Hepatocyte (in vitro differentiated cells): ENCODE measurements at regions not wholly inside any gene's neighbourhood (a gene's known extent, or its start where the extent isn't known, plus 50 kb on each side); places are given as distances from the start of the nearest gene placed in this dataset.

ENCODE experiments used
- DNase-seq: peaks from one replicate; pipeline ENCODE4 v3.0.0-alpha.2; 2016; ENCODE audit warnings: low spot score
- H2AFZ ChIP-seq: fragments of 200-600 bp; sonication (generic); 2 replicates; pipeline ENCODE4 v1.6.0; 2016; ENCODE audit warnings: antibody characterized with exemption, mild to moderate bottlenecking
- H3K27ac ChIP-seq: fragments of 200-600 bp; sonication (generic); 2 replicates; pipeline ENCODE4 v1.5.1; 2016; ENCODE audit warnings: mild to moderate bottlenecking
- H3K27me3 ChIP-seq: fragments of 200-600 bp; sonication (generic); 2 replicates; pipeline ENCODE4 v1.6.1; 2016
- H3K36me3 ChIP-seq: fragments of 200-600 bp; sonication (generic); replicated peaks from 2 replicates; pipeline ENCODE4 v1.5.1; 2016; ENCODE audit warnings: low read depth; ENCODE audit not compliant: insufficient read depth
- H3K4me1 ChIP-seq: fragments of 200-600 bp; sonication (generic); 2 replicates; pipeline ENCODE4 v1.5.1; 2016; ENCODE audit warnings: mild to moderate bottlenecking, moderate library complexity; ENCODE audit not compliant: insufficient read depth
- H3K4me2 ChIP-seq: fragments of 200-600 bp; sonication (generic); 2 replicates; pipeline ENCODE4 v1.6.0; 2016
- H3K4me3 ChIP-seq: fragments of 200-600 bp; sonication (generic); 2 replicates; pipeline ENCODE4 v1.5.1; 2016; ENCODE audit warnings: mild to moderate bottlenecking
- H3K79me2 ChIP-seq: fragments of 200-600 bp; sonication (generic); 2 replicates; pipeline ENCODE4 v1.6.0; 2017; ENCODE audit warnings: mild to moderate bottlenecking
- H3K9me2 ChIP-seq: fragments of 200-600 bp; sonication (generic); replicated peaks from 2 replicates; pipeline ENCODE4 v1.6.0; 2017; ENCODE audit warnings: mild to moderate bottlenecking; ENCODE audit not compliant: insufficient read depth
- H3K9me3 ChIP-seq: fragments of 200-600 bp; sonication (generic); 2 replicates; pipeline ENCODE4 v1.5.1; 2016; ENCODE audit warnings: low read depth, mild to moderate bottlenecking
- H4K20me1 ChIP-seq: fragments of 200-600 bp; sonication (generic); 2 replicates; pipeline ENCODE4 v1.6.0; 2016; ENCODE audit warnings: mild to moderate bottlenecking; ENCODE audit not compliant: insufficient read depth, poor library complexity, severe bottlenecking
- CTCF ChIP-seq: fragments of 200-600 bp; sonication (generic); IDR thresholded peaks from 2 replicates; pipeline ENCODE4 v1.5.1; 2016; ENCODE audit warnings: antibody characterized with exemption, mild to moderate bottlenecking; ENCODE audit not compliant: poor library complexity
- EZH2 ChIP-seq: fragments of 200-600 bp; sonication (generic); IDR thresholded peaks from 2 replicates; pipeline ENCODE4 v1.6.1; 2016; ENCODE audit warnings: antibody characterized with exemption, mild to moderate bottlenecking, borderline replicate concordance
- EZH2phosphoT487 ChIP-seq: fragments of 200-600 bp; sonication (generic); IDR thresholded peaks from one replicate; pipeline ENCODE4 v1.6.1; 2018; ENCODE audit warnings: antibody characterized with exemption, mild to moderate bottlenecking, low read depth, moderate library complexity; ENCODE audit not compliant: unreplicated experiment, severe bottlenecking
- WGBS: methylation state at CpG from one replicate; pipeline ENCODE4 v1.1.6; 2016; ENCODE audit warnings: low lambda C conversion rate; ENCODE audit errors: missing lambda C conversion rate; 5-methylcytosine and 5-hydroxymethylcytosine counted together

DNA sequence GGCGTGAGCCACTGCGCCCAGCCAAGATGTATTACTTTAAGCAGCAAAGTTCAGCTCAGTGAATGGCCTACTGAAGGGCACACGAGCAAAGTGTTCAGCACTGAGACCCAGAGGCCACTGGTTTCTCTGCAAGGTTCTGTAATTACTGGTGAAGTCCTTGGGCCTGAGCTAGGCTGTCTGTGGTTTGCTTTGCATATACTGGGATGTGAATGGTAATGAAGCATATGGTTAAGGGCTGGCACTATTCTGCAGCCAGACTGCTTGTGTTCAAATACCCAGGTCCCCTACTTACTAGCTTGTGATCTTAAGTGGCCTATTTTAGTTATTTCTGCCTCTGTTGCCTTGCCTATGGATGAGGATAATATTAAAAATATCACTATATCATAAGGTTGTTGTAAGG is 72.0 kb downstream of the LLPH start:
- Histone ChIP-seq H3K4me1 (no peaks in the 10 kb centered on the region), H3K9me3 (no peaks in the 10 kb centered on the region), H4K20me1 (no peaks in the 10 kb centered on the region), H3K27ac (no peak overlapping the region), H3K36me3 (no peaks in the 10 kb centered on the region), H3K4me3 (no peak overlapping the region), H3K27me3 (no peaks in the 10 kb centered on the region), H2AFZ (no peak overlapping the region), H3K79me2 (no peaks in the 10 kb centered on the region), H3K4me2 (no peak overlapping the region), H3K9me2 (no peaks in the 10 kb centered on the region)
- 98% methylated on average over 3 of the region's 3 CpGs for WGBS
- no peak for DNase-seq
- TF ChIP-seq EZH2, result no peak
- TF ChIP-seq EZH2phosphoT487, result no peak
- no peak for TF ChIP-seq CTCF

DNA sequence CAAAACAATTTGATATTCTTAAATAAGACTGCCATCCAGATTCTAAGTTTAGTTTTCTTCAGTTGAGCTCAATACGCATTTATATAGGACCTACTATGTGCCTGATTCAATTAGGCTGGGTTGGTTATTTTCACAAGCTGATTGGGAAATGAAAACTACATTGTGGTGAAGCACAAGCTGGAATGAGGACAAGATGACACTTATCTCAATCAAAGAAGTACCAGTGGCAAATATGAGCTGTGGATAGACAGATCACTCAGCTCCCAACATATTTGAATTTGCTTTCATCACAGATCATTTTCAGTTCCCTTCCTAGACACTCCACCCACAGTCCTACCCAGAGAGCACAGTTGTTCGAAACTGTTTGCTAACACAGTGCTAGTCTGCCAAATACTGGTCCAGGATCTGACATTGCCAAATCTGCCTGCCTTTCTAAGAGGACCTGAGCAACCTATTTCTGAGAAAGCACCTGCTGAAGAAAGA is 74.7 kb downstream of the LLPH start:
- no peaks in the 10 kb centered on the region for H4K20me1 ChIP-seq
- DNase-seq, result no peak
- TF ChIP-seq EZH2phosphoT487, result no peak
- H3K4me3 ChIP-seq, result no peak overlapping the region
- no peaks in the 10 kb centered on the region for H3K27me3 ChIP-seq
- no peak overlapping the region for H2AFZ ChIP-seq
- no peaks in the 10 kb centered on the region for H3K9me2 ChIP-seq
- H3K27ac ChIP-seq, result no peak overlapping the region
- no peaks in the 10 kb centered on the region for H3K79me2 ChIP-seq
- H3K4me2 ChIP-seq, result no peak overlapping the region
- no peaks in the 10 kb centered on the region for H3K36me3 ChIP-seq
- WGBS, result 86% methylated on average over 2 of the region's 2 CpGs
- no peaks in the 10 kb centered on the region for H3K4me1 ChIP-seq
- H3K9me3 ChIP-seq, result no peaks in the 10 kb centered on the region

GRCh38 chr12:66052988-66053615 is 77.4 kb downstream of the LLPH start:
- H3K4me2 ChIP-seq, result no peak overlapping the region
- no peak overlapping the region for H2AFZ ChIP-seq
- H3K4me1 ChIP-seq, result peaks cover 7% of the 10 kb centered on the region
- H3K4me3 ChIP-seq, result no peak overlapping the region
- H3K27me3 ChIP-seq, result no peaks in the 10 kb centered on the region
- no peaks in the 10 kb centered on the region for H3K36me3 ChIP-seq
- no peaks in the 10 kb centered on the region for H3K9me2 ChIP-seq
- no peaks in the 10 kb centered on the region for H3K9me3 ChIP-seq
- no peaks in the 10 kb centered on the region for H3K79me2 ChIP-seq
- H3K27ac ChIP-seq, result no peak overlapping the region
- 90% methylated on average over 1 of the region's 1 CpG for WGBS
- no peak for DNase-seq
- no peaks in the 10 kb centered on the region for H4K20me1 ChIP-seq
- no peak for TF ChIP-seq EZH2phosphoT487
- TF ChIP-seq EZH2, result no peak
- no peak for TF ChIP-seq CTCF

DNA sequence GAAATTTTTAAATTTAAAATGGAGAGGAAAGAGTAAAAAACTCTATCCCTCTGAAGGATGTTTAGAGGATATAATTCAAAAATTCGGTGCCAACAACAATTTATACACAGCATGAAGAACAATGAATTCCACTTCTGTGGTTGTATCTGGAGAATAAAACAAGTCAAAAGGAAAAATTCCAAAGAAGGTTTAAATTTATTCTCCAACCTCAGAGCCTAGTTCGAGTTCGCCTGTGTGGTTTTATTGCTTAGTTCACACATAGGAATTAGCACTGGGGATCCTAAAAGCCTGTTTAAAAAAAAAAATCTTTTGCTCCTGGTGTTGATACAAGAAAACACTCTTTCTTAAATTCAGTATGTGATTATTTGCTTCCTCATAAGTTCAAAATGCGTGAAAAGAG is 79.2 kb downstream of the LLPH start:
- WGBS, result 62% methylated on average over 4 of the region's 4 CpGs
- H3K9me3 ChIP-seq, result no peaks in the 10 kb centered on the region
- H2AFZ ChIP-seq, result no peak overlapping the region
- no peaks in the 10 kb centered on the region for H3K27me3 ChIP-seq
- no peak for DNase-seq
- no peak overlapping the region for H3K4me2 ChIP-seq
- no peak overlapping the region for H3K27ac ChIP-seq
- no peaks in the 10 kb centered on the region for H3K9me2 ChIP-seq
- peaks cover 7% of the 10 kb centered on the region for H3K4me1 ChIP-seq
- no peaks in the 10 kb centered on the region for H3K36me3 ChIP-seq
- no peak for TF ChIP-seq EZH2phosphoT487
- no peak for TF ChIP-seq CTCF
- TF ChIP-seq EZH2, result no peak
- no peaks in the 10 kb centered on the region for H4K20me1 ChIP-seq
- H3K4me3 ChIP-seq, result no peak overlapping the region
- no peaks in the 10 kb centered on the region for H3K79me2 ChIP-seq
